Duodenal mucosa (tissue), 2 donors: ENCODE measurements at regions not wholly inside any gene's neighbourhood (a gene's known extent, or its start where the extent isn't known, plus 50 kb on each side); places are given as distances from the start of the nearest gene placed in this dataset.

Experiments used
- H3K27ac ChIP-seq: one replicate; pipeline ENCODE4 v1.7.0; 2013; ENCODE audit warnings: low read depth, low read length
- H3K27me3 ChIP-seq, 2 donors: one replicate each; pipeline ENCODE4 v1.7.0; 2013; ENCODE audit warnings: low read length in 2 of 2, control low read depth in 1 of 2; ENCODE audit not compliant: insufficient read depth in 2 of 2, control insufficient read depth in 1 of 2
- H3K36me3 ChIP-seq, 2 donors: one replicate each; pipeline ENCODE4 v1.7.0; 2013; ENCODE audit warnings: low read length in 2 of 2, control low read depth in 1 of 2; ENCODE audit not compliant: insufficient read depth in 2 of 2, control insufficient read depth in 1 of 2
- H3K4me1 ChIP-seq, 2 donors: one replicate each; pipeline ENCODE4 v1.7.0; 2013; ENCODE audit warnings: low read length in 2 of 2, control low read depth in 1 of 2; ENCODE audit not compliant: insufficient read depth in 2 of 2, control insufficient read depth in 1 of 2
- H3K4me3 ChIP-seq, 2 donors: one replicate each; pipeline ENCODE4 v1.7.0; 2013; ENCODE audit warnings: low read length in 2 of 2, low read depth in 1 of 2
- H3K9ac ChIP-seq, 2 donors: one replicate each; pipeline ENCODE4 v1.7.0; 2013; ENCODE audit warnings: low read length in 2 of 2, low read depth in 1 of 2
- H3K9me3 ChIP-seq, 2 donors: one replicate each; pipeline ENCODE4 v1.7.0; 2013; ENCODE audit warnings: low read length in 2 of 2, control low read depth in 1 of 2; ENCODE audit not compliant: control insufficient read depth in 1 of 2

- Histone ChIP-seq H3K36me3 (no peaks in the 10 kb centered on the region), H3K4me3 (no peak overlapping the region), H3K4me1 (no peaks in the 10 kb centered on the region), H3K9ac (no peak overlapping the region), H3K27me3 (no peaks in the 10 kb centered on the region), H3K9me3 (no peaks in the 10 kb centered on the region), H3K27ac (no peak overlapping the region)
These were observed 172.4 kb downstream of the SP3 start for GRCh38 chr2:173792741-173793140.

DNA sequence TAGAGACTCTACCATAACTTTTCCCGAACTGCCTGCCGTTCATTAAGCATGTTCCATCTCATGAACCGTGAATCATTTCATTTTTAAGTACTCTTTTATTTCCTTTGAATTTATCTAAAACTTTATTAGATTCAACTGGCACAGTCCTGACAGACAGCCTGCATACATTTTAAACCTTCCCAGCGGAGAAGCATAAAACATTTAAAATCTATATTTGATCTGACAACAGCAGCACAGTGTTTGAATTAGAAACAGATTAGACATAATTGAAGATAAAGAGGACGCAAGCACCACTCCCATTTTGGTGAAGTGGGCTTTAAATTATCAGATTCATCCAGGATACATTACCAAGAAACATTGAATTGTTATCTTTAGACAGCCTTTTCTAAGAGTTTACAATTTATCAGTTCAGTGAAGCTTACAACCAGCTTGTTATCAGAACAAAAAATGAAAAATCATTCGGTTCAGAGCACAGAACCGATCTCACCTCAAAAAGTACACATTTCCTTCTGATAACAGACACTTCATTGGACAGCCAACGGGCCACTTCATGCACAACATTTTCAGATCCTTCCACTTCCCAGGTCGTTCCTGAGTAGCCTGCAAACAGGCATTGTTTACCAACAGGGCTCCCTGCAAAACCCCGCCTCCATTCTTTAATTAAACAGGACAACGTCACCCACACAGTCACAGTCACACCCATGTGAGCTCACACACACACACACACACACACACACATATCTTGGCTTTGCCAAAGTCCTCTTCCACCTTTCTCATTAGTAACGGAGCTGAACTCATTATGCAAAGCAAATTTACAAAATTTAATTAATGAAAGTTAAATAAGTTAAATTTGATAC lies 171.2 kb downstream of the SP3 start:
- Histone ChIP-seq H3K36me3 (no peaks in the 10 kb centered on the region), H3K4me1 (no peaks in the 10 kb centered on the region), H3K27me3 (no peaks in the 10 kb centered on the region), H3K9ac (peak overlapping the region in 1 of 2 donors; percentile 6), H3K9me3 (no peaks in the 10 kb centered on the region), H3K4me3 (peak overlapping the region in 1 of 2 donors; percentile 48), H3K27ac (no peak overlapping the region)

DNA sequence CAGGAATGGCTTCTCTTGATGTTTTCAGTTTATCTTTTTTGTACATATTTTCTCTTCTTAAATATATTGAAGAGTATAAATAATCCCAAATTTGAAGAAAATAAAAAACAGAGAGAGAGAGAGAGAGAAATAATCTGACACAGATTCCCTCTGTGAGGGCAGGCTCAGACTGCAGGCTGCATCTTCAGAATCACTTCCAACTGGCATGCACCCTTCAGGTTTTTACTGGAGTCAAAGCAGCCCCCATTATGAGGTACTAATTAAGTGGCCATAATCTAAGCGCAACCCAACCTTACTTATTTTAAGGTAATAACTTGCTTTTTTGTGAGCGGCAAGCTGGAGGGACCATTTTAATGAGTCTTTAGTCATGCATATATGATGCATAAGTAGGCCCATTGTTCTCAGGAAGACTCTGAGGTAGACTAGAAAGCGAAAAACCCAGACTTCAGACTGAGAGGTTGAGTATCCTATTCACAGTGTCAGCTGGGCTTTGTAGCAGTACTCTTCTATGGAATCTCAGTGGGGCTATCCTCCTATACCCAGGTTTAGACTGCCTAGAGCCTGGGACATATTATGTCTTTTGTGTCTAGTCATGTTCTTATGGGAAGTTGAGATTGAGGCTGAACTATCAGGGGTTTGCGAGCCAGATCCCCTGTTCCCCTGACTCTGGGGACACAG lies 167.4 kb downstream of the SP3 start:
- Histone ChIP-seq H3K4me3 (no peak overlapping the region), H3K4me1 (no peaks in the 10 kb centered on the region), H3K27ac (no peak overlapping the region), H3K36me3 (no peaks in the 10 kb centered on the region), H3K9me3 (no peaks in the 10 kb centered on the region), H3K27me3 (no peaks in the 10 kb centered on the region), H3K9ac (no peak overlapping the region)

- Histone ChIP-seq H3K36me3 (no peaks in the 10 kb centered on the region), H3K9me3 (no peaks in the 10 kb centered on the region), H3K27ac (no peak overlapping the region), H3K27me3 (peaks cover 0 to 2% of the 10 kb centered on the region in 2 donors), H3K4me1 (peaks cover 0 to 7% of the 10 kb centered on the region in 2 donors), H3K4me3 (no peak overlapping the region), H3K9ac (no peak overlapping the region)
These were observed 162.7 kb downstream of the SP3 start for GRCh38 chr2:173802518-173802917.

DNA sequence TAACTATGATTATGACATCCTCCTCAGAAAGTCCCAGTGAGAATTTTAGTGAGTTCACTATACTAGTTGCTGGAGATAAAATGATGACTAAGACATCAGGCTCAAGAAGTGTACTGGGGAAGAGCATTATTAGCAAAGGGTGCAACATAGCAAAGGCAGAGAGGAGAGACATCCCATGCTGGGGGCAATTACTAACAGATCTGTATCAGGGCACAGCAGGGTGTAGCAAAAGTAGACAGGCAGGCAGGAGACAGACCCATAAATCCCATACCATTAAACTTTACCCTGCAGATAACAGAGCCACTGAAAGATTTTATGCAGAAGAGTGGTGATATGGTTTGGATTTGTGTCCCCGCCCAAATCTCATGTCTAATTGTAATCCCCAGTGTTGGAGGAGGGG lies 161.7 kb downstream of the SP3 start:
- H3K4me1 ChIP-seq: peaks cover 0 to 7% of the 10 kb centered on the region in 2 donors
- H3K36me3 ChIP-seq: no peaks in the 10 kb centered on the region
- no peak overlapping the region for H3K4me3 ChIP-seq
- H3K27me3 ChIP-seq: peaks cover 0 to 2% of the 10 kb centered on the region in 2 donors
- H3K9ac ChIP-seq: no peak overlapping the region
- no peak overlapping the region for H3K27ac ChIP-seq
- no peaks in the 10 kb centered on the region for H3K9me3 ChIP-seq

DNA sequence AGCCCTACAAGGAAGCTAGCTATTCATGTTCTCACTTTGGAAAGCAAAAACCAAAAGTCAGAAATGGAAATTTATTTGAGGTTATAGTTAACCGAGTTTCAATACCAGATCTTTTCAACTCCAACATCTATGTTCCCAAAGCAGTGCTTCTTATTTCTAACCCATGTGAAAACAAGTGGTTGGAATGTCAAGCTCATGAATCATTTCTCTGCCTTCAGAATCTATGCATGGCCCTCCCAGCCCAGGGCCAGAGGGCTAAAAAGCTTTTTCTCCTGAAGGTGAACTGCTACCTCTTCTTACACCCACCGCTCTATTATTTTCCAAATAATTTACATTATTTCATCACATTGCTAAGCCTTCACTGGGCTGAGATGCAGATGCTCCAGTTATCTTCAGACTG lies 158.4 kb downstream of the SP3 start:
- Histone ChIP-seq H3K27ac (no peak overlapping the region), H3K27me3 (peaks cover 0 to 2% of the 10 kb centered on the region in 2 donors), H3K9ac (no peak overlapping the region), H3K36me3 (no peaks in the 10 kb centered on the region), H3K4me1 (peaks cover 0 to 7% of the 10 kb centered on the region in 2 donors), H3K4me3 (no peak overlapping the region), H3K9me3 (no peaks in the 10 kb centered on the region)

- no peak overlapping the region for H3K9ac ChIP-seq
- peaks cover 0 to 7% of the 10 kb centered on the region in 2 donors for H3K4me1 ChIP-seq
- H3K27ac ChIP-seq: no peak overlapping the region
- no peak overlapping the region for H3K4me3 ChIP-seq
- H3K9me3 ChIP-seq: no peaks in the 10 kb centered on the region
- H3K36me3 ChIP-seq: no peaks in the 10 kb centered on the region
- peaks cover 0 to 2% of the 10 kb centered on the region in 2 donors for H3K27me3 ChIP-seq
These were observed 156.5 kb downstream of the SP3 start for GRCh38 chr2:173808718-173809117.

DNA sequence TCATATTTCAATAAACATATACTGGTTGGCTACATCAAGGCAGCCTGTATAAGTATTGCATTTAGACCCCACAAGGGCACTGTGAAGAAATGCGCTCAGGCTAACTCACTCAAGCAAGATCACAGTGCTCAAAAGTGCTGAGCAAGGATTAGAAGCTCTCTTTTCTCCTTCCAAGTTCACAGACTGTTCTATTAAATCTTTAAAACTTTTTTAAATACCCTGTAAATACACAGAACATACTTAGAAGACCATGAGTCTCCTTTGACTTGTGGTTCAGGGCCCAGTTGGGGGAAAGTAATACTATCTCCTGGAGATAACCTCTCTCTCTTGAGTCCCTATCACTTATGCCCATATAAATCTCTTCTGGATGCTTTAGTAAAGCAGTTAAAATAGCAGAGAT lies 152.9 kb downstream of the SP3 start:
- Histone ChIP-seq H3K27me3 (no peaks in the 10 kb centered on the region), H3K9ac (no peak overlapping the region), H3K9me3 (no peaks in the 10 kb centered on the region), H3K4me1 (no peaks in the 10 kb centered on the region), H3K36me3 (no peaks in the 10 kb centered on the region), H3K4me3 (no peak overlapping the region), H3K27ac (no peak overlapping the region)

DNA sequence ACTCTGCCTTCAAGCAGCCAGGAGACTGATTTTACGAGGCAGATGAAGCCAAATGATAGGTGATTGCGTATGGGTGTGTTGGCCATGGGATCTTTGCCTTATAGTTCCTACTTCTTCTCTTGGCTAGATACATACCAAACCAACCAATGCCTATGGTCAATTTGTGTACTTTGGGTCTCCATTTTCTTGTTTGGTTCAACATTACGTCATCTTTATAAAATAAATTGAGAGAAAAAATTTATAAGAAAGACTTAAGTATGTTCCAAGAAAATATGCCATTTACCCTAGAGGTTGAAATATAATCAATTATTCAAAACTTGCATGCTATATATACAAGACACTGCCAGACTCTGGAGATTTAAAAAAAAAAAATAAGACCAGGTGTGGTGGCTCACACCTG lies 150.9 kb downstream of the SP3 start:
- H3K27me3 ChIP-seq: no peaks in the 10 kb centered on the region
- no peak overlapping the region for H3K4me3 ChIP-seq
- H3K9ac ChIP-seq: no peak overlapping the region
- H3K27ac ChIP-seq: no peak overlapping the region
- no peaks in the 10 kb centered on the region for H3K9me3 ChIP-seq
- H3K4me1 ChIP-seq: no peaks in the 10 kb centered on the region
- no peaks in the 10 kb centered on the region for H3K36me3 ChIP-seq

DNA sequence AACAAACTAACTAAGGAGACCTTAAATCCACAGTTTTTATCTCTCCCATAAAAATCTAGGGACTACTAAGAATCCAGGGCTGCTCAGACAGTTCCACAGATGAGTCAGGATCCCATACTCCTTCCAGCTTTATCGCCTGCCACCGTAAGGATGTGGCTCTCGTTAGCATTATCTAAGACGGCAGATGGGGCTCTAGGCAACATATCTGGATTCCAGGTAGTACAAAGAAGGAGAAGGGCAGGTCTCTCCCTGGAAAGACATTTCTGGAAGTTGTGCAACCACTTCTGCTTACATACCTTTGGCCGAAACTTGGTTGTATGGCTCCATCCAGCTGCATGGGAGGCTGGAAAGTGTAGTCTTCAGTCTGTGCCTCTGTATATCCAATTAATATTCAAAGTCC lies 149.4 kb downstream of the SP3 start:
- Histone ChIP-seq H3K27me3 (no peaks in the 10 kb centered on the region), H3K36me3 (no peaks in the 10 kb centered on the region), H3K4me3 (no peak overlapping the region), H3K27ac (no peak overlapping the region), H3K9ac (no peak overlapping the region), H3K4me1 (no peaks in the 10 kb centered on the region), H3K9me3 (no peaks in the 10 kb centered on the region)
